DMS153 treated with DMSO at 0.1 percent for 48 hours (cell line): ENCODE measurements at regions not wholly inside any gene's neighbourhood (a gene's known extent, or its start where the extent isn't known, plus 50 kb on each side); places are given as distances from the start of the nearest gene placed in this dataset.
A peak's percentile ranks its signal among the peaks of the same experiment; 100 is the strongest.

ENCODE experiments used
- DNase-seq: peaks from one replicate; lab custom pipeline; 2025; ENCODE audit not compliant: unreplicated experiment; lab: John Stamatoyannopoulos, UW

DNA sequence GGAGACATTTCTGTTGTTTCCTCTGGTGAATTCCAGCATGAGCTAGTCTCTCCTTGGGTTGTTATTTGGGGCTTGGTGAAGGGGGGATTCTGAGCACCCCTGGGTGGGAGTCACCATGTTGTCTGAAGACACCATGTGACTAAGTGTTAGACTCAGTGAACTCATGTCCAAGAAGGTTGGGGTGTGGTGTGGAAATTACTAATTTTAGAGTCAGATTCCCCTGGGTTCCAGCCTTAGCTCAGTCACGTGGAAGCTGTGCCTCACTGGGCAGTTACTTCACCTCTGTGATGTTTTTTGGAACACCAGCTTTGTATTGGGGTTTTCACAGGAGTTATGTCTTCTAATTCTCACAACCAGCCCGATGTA, 171.5 kb downstream of the RPLP1 start:
- no peak for DNase-seq

DNA sequence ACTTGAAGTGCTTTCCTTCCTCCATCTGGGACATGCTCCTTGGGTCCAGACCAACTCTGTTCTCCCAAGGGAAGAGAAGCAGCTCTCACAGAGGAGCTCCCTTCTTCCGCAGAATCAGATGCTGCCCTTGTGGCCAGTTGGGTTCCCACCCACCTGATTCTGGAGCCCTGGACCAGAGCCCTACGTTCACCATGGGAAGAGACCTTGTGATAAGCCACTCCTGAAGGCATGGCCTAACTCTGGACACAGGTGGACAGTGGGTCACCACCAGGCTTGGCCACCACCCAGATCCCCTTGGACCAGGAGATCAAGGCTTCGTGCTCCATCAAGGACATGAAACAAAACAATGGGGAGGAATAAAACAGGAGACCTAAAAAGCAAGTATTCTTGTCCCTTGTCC, 172.2 kb downstream of the RPLP1 start:
- DNase-seq = no peak

- DNase-seq = no peak
Measured at GRCh38 chr15:69625328-69625727, 172.7 kb downstream of the RPLP1 start.

DNA sequence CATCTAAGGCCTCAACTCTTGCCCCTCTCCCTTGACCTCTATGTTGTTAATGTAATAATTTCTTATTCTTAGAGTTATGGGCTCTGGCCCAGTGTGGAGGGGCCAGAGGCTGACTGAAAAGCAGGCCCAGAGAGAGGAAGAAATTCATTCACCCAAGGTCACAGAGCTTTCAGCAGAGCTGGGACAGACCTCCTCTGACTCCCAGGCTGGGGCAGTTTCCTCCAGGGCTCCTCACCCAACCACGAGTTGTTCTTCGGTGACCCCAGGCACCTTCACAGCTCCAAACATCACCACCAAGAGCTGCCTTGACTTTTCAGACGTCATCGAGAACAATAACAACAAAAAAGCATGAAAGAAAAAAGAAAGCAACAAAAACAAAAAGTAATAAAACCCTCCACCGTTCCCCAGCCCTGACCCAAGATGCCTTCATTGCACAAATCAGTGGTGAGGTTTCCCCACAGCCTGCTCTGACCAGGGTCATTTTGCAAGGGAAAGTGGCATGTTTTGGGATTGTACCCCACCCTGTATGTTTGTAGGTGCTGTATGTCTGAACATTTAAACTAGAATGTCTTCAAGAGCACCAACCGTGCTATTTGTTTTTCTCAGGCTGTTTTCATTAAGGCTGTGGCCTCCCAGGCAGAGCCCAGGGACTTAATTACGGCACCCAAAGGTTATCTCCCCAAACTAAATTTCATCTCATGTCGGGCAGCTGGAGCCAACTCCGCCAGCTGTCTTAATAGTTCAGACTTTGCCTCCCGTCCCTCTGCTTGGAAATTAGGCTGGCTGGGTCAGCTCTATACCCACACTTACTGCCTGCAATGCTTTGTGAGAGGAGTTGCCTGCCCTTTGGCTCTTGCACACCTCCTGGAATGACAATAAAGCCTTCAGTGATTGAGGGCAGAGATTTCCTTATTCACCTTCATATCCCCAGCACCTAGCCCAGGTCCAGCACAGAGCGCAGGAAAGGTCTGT, 173.8 kb downstream of the RPLP1 start:
- no peak for DNase-seq

DNA sequence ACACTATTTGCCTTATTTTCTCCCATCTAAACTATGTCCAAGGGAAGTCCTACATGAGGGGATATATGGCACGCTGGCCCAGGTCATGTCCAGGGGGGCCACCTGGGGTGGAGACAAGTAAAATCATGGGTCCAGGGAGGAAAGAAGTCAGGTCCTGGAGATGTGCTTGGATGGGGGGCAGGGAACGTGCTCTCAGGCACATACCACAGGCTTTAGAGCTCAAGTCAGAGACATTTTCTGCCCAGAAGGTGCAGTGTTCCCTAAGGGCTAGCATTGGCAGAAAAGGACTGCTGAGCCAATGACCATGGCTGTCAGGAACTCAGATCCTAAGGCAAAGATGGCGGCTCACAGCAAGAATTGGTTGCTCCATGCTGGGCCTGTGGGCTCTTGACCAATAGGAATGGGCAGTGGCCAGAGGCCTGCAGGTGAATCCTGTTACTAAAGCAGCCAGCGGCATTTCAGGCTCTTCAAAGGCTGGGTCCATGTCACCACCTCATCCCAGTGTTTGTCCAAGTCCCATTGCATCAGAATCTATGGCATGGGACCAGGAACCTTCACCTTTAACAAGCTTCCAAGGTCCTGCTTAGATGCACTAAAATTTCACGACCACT, 175.0 kb downstream of the RPLP1 start:
- no peak for DNase-seq

GRCh38 chr15:69628256-69629093, 175.9 kb downstream of the RPLP1 start:
- no peak for DNase-seq

GRCh38 chr15:69629631-69630161, 177.1 kb downstream of the RPLP1 start:
- DNase-seq = no peak

GRCh38 chr15:69631005-69631404, 178.4 kb downstream of the RPLP1 start:
- no peak for DNase-seq

DNA sequence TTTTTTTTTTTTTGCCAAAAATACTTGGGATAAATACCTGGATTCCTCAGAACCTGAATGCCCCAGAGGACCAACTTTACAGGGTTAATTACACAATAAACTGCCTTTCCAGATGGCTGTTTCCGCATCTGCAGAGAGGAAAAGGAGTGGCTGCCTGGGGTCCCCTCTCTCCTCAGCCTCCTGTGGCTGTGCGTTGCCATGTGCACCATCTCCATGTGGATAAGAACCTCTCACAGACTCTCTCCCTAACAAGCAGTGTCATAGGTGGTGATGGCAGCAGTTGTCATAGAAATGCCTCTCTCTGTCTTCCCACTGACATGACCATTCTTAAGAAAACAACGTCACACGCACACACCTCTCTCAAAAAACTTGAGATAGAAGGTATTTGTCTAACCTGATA, 179.4 kb downstream of the RPLP1 start:
- DNase-seq = no peak

- DNase-seq = no peak
Measured at GRCh38 chr15:69634860-69635259, 182.2 kb downstream of the RPLP1 start.

GRCh38 chr15:69636169-69636915, 183.7 kb downstream of the RPLP1 start:
- no peak for DNase-seq

- no peak for DNase-seq
Measured at GRCh38 chr15:69637818-69638217, 185.2 kb downstream of the RPLP1 start.

GRCh38 chr15:69643476-69643875, 190.9 kb downstream of the RPLP1 start:
- DNase-seq = no peak

GRCh38 chr15:69643971-69644370, 191.4 kb downstream of the RPLP1 start:
- DNase-seq = no peak

DNA sequence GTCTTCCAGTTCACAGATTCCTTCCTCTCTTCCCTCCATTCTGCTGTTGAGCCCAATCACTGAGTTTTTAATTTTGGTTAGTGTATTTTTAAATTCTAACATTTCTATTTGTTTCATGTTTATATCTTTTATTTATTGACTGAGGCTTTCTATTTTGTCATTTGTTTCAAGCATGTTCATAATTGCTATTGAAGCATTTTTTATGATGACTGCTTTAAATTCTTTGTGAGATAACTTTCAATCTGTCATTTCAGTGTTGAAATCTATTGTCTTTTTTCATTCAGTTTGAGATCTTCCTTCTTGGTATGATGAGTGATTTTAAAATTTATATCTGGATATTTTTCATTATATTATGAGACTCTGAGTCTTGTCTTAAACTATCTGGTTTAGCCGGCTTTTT, 192.3 kb downstream of the RPLP1 start:
- DNase-seq = no peak

GRCh38 chr15:69647142-69647513, 194.5 kb downstream of the RPLP1 start:
- no peak for DNase-seq

DNA sequence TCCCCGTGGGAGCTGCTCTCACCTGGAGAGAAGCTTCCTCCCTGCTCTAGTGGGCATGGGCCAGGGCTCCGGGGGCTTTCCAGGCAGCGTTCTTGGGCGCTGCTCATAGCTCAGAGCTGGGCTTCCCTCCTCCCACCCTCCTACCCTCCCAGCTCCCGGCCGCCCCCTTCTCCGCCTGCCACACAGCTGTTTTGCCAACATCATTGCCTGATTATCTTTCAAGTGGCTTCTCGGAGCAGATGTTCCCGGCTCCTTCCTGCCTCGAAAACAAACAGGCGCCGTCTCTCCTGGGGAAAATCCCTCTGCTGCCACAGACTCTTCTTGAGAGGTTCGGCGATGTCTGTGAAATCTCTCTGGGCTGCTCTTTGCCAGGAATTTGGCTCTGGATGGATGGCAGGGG, 195.6 kb downstream of the RPLP1 start:
- DNase-seq = no peak

DNA sequence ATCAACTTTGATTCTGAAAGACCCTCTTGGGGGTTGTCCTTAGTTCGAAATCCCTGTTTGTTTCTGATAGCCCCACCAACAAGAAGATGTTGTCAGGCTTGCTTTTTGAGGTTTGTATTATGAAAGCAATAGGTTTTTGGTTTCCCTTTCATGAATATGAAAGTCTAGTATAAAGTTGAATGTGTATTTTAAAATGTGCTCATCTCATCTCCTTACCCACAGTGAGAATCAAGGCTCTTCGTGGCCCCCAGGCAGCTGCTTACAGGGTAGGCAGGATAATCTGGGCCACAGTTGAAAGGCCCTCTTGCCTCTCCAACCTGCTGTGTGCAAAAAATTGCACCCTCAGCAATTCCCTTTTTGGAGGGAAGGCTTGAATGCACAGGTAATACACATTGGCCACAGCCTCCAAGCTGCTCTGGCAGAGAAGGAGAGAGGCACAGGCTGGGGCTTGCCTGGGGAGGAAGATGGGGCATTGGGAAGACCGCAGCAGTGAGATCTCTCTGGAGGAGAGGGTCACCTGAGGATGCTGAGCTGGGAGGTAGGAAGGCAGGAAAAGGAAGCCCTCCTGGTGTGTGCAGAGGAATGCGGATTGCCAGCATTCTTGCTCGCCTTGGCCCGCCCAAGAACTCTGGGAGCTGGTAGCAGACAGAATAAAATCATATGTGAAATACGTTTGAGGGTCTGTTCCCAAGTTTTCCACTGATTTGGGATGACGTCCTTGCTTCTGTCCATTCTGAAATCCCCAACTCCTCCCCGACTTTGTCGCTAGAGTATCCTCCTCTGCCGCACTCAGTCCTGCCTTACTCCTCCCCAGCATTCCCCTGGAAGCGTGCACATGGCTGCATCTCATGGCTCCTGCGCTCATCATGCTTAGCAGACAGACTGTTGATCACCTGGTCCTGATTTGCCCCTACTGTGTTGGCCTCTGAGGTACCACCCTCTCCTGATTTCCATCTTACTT, 196.4 kb downstream of the RPLP1 start:
- DNase-seq = peak; percentile 17

DNA sequence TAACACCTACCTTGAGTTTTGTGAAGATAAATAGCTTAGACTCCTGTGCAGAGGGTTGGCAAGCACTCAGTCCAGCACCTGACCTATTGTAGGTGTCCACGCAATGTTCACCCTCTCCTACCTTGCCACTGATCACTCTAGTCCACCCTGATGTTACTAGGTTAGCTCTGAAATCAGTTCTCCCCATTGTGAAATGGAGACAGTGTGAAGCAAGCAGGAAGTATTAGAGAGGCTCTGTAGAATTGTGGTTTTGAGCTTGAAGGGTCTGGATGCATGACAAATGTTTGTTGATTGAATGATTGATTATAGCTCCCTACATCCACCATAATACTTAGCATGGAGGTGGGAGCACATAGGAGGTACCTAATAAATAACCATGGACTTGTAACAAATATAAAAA, 199.7 kb downstream of the RPLP1 start:
- no peak for DNase-seq
